ENCODE measurements at regions not wholly inside any gene's neighbourhood (a gene's known extent, or its start where the extent isn't known, plus 50 kb on each side); places are given as distances from the start of the nearest gene placed in this dataset.

GRCh38 chr20:50395914-50396488 is 114.2 kb upstream of the PTPN1 start:
- Histone ChIP-seq H3K4me1 (ENCODE audit: insufficient read depth, low read length, poor library complexity, severe bottlenecking) (no peaks in the 10 kb centered on the region), H3K9ac (ENCODE audit: low read depth, low read length, poor library complexity, severe bottlenecking) (no peak overlapping the region), H3K4me2 (ENCODE audit: low read depth, low read length, poor library complexity, severe bottlenecking) (no peak overlapping the region)

GRCh38 chr20:50396623-50397022 is 113.6 kb upstream of the PTPN1 start:
- Histone ChIP-seq H3K36me3 (ENCODE audit: insufficient read depth, low read length) (no peaks in the 10 kb centered on the region), H3K27me3 (ENCODE audit: insufficient read depth, low read length, poor library complexity, severe bottlenecking) (no peaks in the 10 kb centered on the region), H2AFZ (ENCODE audit: low read length) (no peak overlapping the region), H3K4me3 (ENCODE audit: low read length, poor library complexity, severe bottlenecking) (no peak overlapping the region), H3K9ac (ENCODE audit: low read depth, low read length, poor library complexity, severe bottlenecking) (no peak overlapping the region), H4K20me1 (ENCODE audit: insufficient read depth, low read length, poor library complexity, severe bottlenecking) (no peaks in the 10 kb centered on the region), H3F3A (ENCODE audit: low read depth) (no peaks in the 10 kb centered on the region), H3K9me2 (replicated peaks; ENCODE audit: low read depth, low read length) (no peaks in the 10 kb centered on the region), H3K79me2 (ENCODE audit: insufficient read depth, low read length) (no peaks in the 10 kb centered on the region), H3K4me1 (ENCODE audit: insufficient read depth, low read length, poor library complexity, severe bottlenecking) (no peaks in the 10 kb centered on the region), H3K9me3 (ENCODE audit: insufficient read depth, low read depth, low read length) (no peaks in the 10 kb centered on the region), H3K4me2 (ENCODE audit: low read depth, low read length, poor library complexity, severe bottlenecking) (no peak overlapping the region)
- TF ChIP-seq EZH2phosphoT487 (IDR thresholded peaks at IDR 0.05; ENCODE audit: borderline replicate concordance) (no peak), CTCF (conservative IDR thresholded peaks at IDR 0.05; ENCODE audit: low read length) (no peak)

More at GRCh38 chr20:50395914-50396488, 114.2 kb upstream of the PTPN1 start:
- Histone ChIP-seq H3K9me3 (ENCODE audit: insufficient read depth, low read depth, low read length) (no peaks in the 10 kb centered on the region), H3K36me3 (ENCODE audit: insufficient read depth, low read length) (no peaks in the 10 kb centered on the region), H3F3A (ENCODE audit: low read depth) (no peaks in the 10 kb centered on the region), H2AFZ (ENCODE audit: low read length) (no peak overlapping the region), H3K4me3 (ENCODE audit: low read length, poor library complexity, severe bottlenecking) (no peak overlapping the region), H3K9me2 (replicated peaks; ENCODE audit: low read depth, low read length) (no peaks in the 10 kb centered on the region), H3K79me2 (ENCODE audit: insufficient read depth, low read length) (no peaks in the 10 kb centered on the region), H3K27me3 (ENCODE audit: insufficient read depth, low read length, poor library complexity, severe bottlenecking) (no peaks in the 10 kb centered on the region), H4K20me1 (ENCODE audit: insufficient read depth, low read length, poor library complexity, severe bottlenecking) (no peaks in the 10 kb centered on the region)
- TF ChIP-seq CTCF (conservative IDR thresholded peaks at IDR 0.05; ENCODE audit: low read length), result no peak

- Histone ChIP-seq H3K4me3 (ENCODE audit: low read length, poor library complexity, severe bottlenecking) (no peak overlapping the region), H4K20me1 (ENCODE audit: insufficient read depth, low read length, poor library complexity, severe bottlenecking) (no peaks in the 10 kb centered on the region), H3K9me3 (ENCODE audit: insufficient read depth, low read depth, low read length) (no peaks in the 10 kb centered on the region), H3K9me2 (replicated peaks; ENCODE audit: low read depth, low read length) (no peaks in the 10 kb centered on the region), H2AFZ (ENCODE audit: low read length) (no peak overlapping the region), H3K36me3 (ENCODE audit: insufficient read depth, low read length) (no peaks in the 10 kb centered on the region), H3K4me2 (ENCODE audit: low read depth, low read length, poor library complexity, severe bottlenecking) (no peak overlapping the region), H3K9ac (ENCODE audit: low read depth, low read length, poor library complexity, severe bottlenecking) (no peak overlapping the region), H3F3A (ENCODE audit: low read depth) (no peaks in the 10 kb centered on the region), H3K4me1 (ENCODE audit: insufficient read depth, low read length, poor library complexity, severe bottlenecking) (no peaks in the 10 kb centered on the region), H3K27me3 (ENCODE audit: insufficient read depth, low read length, poor library complexity, severe bottlenecking) (no peaks in the 10 kb centered on the region), H3K79me2 (ENCODE audit: insufficient read depth, low read length) (no peaks in the 10 kb centered on the region)
- TF ChIP-seq CTCF (conservative IDR thresholded peaks at IDR 0.05; ENCODE audit: low read length) (no peak), EZH2phosphoT487 (IDR thresholded peaks at IDR 0.05; ENCODE audit: borderline replicate concordance) (no peak)
Measured at GRCh38 chr20:50397058-50397457, 113.1 kb upstream of the PTPN1 start.

All from Loucy (cell line).